Stimulated activated memory B cell treated with anti-CD40 and anti-IgM and Interleukin-4, amounts not matched to agents 10 μg/mL and 1 μg/mL and 100 μg/mL, for 72 hours (primary cell): ENCODE measurements at regions not wholly inside any gene's neighbourhood (a gene's known extent, or its start where the extent isn't known, plus 50 kb on each side); places are given as distances from the start of the nearest gene placed in this dataset.
"Not testable (repeated sequence)": the region's sequence is repeated elsewhere in the genome, so short reads cannot be mapped to it uniquely, and the experiment has no call there.

Source experiments
- ATAC-seq: fragments of 150-1000 bp; cut with Tn5 transposase; 2 replicates; pipeline ENCODE4 v1.10.0; 2021
- H3K27ac Mint-ChIP-seq: one replicate; pipeline ENCODE4 v1.8.0; 2022; ENCODE audit warnings: mild to moderate bottlenecking, mixed read lengths
- H3K27me3 Mint-ChIP-seq: one replicate; pipeline ENCODE4 v1.8.0; 2022; ENCODE audit warnings: mixed read lengths
- H3K36me3 Mint-ChIP-seq: one replicate; pipeline ENCODE4 v1.8.0; 2022; ENCODE audit warnings: mixed read lengths
- H3K4me1 Mint-ChIP-seq: one replicate; pipeline ENCODE4 v1.8.0; 2022; ENCODE audit warnings: mixed read lengths
- H3K4me3 Mint-ChIP-seq: one replicate; pipeline ENCODE4 v1.8.0; 2022; ENCODE audit warnings: mild to moderate bottlenecking, moderate library complexity, mixed read lengths
- H3K9me3 Mint-ChIP-seq: one replicate; pipeline ENCODE4 v1.8.0; 2022; ENCODE audit warnings: mixed read lengths

GRCh38 chr14:51585055-51585454 lies 66.7 kb upstream of the FRMD6 start:
- H3K9me3 Mint-ChIP-seq, result no peaks in the 10 kb centered on the region
- H3K4me3 Mint-ChIP-seq, result no peak overlapping the region
- H3K27ac Mint-ChIP-seq, result no peak overlapping the region
- H3K36me3 Mint-ChIP-seq, result no peaks in the 10 kb centered on the region
- ATAC-seq, result no peak
- H3K4me1 Mint-ChIP-seq, result no peaks in the 10 kb centered on the region
- H3K27me3 Mint-ChIP-seq, result peaks cover 6% of the 10 kb centered on the region

- Mint-ChIP-seq H3K27ac (no peak overlapping the region), H3K27me3 (peaks cover 10% of the 10 kb centered on the region), H3K9me3 (no peaks in the 10 kb centered on the region), H3K36me3 (no peaks in the 10 kb centered on the region), H3K4me3 (no peak overlapping the region), H3K4me1 (no peaks in the 10 kb centered on the region)
- no peak for ATAC-seq
Measured at GRCh38 chr14:51592836-51593235, 58.9 kb upstream of the FRMD6 start.

GRCh38 chr14:51593397-51593796 lies 58.3 kb upstream of the FRMD6 start:
- Mint-ChIP-seq H3K27me3 (peaks cover 12% of the 10 kb centered on the region), H3K9me3 (no peaks in the 10 kb centered on the region), H3K27ac (no peak overlapping the region), H3K4me3 (no peak overlapping the region), H3K4me1 (no peaks in the 10 kb centered on the region), H3K36me3 (no peaks in the 10 kb centered on the region)
- ATAC-seq, result no peak

GRCh38 chr14:51595881-51596455 lies 55.7 kb upstream of the FRMD6 start:
- Mint-ChIP-seq H3K4me1 (no peaks in the 10 kb centered on the region), H3K27ac (no peak overlapping the region), H3K27me3 (peaks cover 33% of the 10 kb centered on the region), H3K9me3 (no peaks in the 10 kb centered on the region), H3K4me3 (no peak overlapping the region), H3K36me3 (no peaks in the 10 kb centered on the region)
- ATAC-seq, result no peak

GRCh38 chr14:51596488-51597117 lies 55.1 kb upstream of the FRMD6 start:
- no peaks in the 10 kb centered on the region for H3K4me1 Mint-ChIP-seq
- no peaks in the 10 kb centered on the region for H3K9me3 Mint-ChIP-seq
- H3K36me3 Mint-ChIP-seq, result no peaks in the 10 kb centered on the region
- no peak overlapping the region for H3K4me3 Mint-ChIP-seq
- H3K27me3 Mint-ChIP-seq, result peaks cover 33% of the 10 kb centered on the region
- no peak for ATAC-seq
- H3K27ac Mint-ChIP-seq, result no peak overlapping the region

GRCh38 chr14:51597261-51598001 lies 54.3 kb upstream of the FRMD6 start:
- no peak overlapping the region for H3K4me3 Mint-ChIP-seq
- no peaks in the 10 kb centered on the region for H3K9me3 Mint-ChIP-seq
- H3K27me3 Mint-ChIP-seq, result peaks cover 33% of the 10 kb centered on the region
- no peaks in the 10 kb centered on the region for H3K36me3 Mint-ChIP-seq
- H3K27ac Mint-ChIP-seq, result no peak overlapping the region
- H3K4me1 Mint-ChIP-seq, result no peaks in the 10 kb centered on the region
- ATAC-seq, result no peak

- not testable (repeated sequence) for H3K4me3 Mint-ChIP-seq, H3K36me3 Mint-ChIP-seq, ATAC-seq, H3K4me1 Mint-ChIP-seq, H3K27ac Mint-ChIP-seq, H3K9me3 Mint-ChIP-seq
- H3K27me3 Mint-ChIP-seq, result peaks cover 35% of the 10 kb centered on the region
Measured at GRCh38 chr14:51598924-51599600, 52.6 kb upstream of the FRMD6 start.

GRCh38 chr14:51600658-51601057 lies 51.1 kb upstream of the FRMD6 start:
- no peak for ATAC-seq
- Mint-ChIP-seq H3K9me3 (no peaks in the 10 kb centered on the region), H3K4me1 (no peaks in the 10 kb centered on the region), H3K36me3 (no peaks in the 10 kb centered on the region), H3K27me3 (peaks cover 35% of the 10 kb centered on the region), H3K4me3 (no peak overlapping the region), H3K27ac (no peak overlapping the region)
